ENCODE measurements at regions not wholly inside any gene's neighbourhood (a gene's known extent, or its start where the extent isn't known, plus 50 kb on each side); places are given as distances from the start of the nearest gene placed in this dataset.

GRCh38 chr18:43581936-43582519 lies 304.7 kb upstream of the SYT4 start:
- Histone ChIP-seq H3K9me3 (no peaks in the 10 kb centered on the region), H3K27ac (no peak overlapping the region), H3K27me3 (no peaks in the 10 kb centered on the region), H3K4me3 (no peak overlapping the region), H3K36me3 (no peaks in the 10 kb centered on the region), H3K4me1 (no peaks in the 10 kb centered on the region)
- WGBS, 5 donors = 29 to 50% (median 38%) methylated on average over 2 of the region's 2 CpGs
- TF ChIP-seq POLR2AphosphoS5 (IDR thresholded peaks at IDR 0.05) = no peak
- no peak for TF ChIP-seq POLR2A (IDR thresholded peaks at IDR 0.05)
- no peak for TF ChIP-seq CTCF (IDR thresholded peaks at IDR 0.05)
- no peak for TF ChIP-seq EP300 (IDR thresholded peaks at IDR 0.05)
- peak; percentile 28 to 57 for DNase-seq
- intact Hi-C loops (cut with DNase I; ENCODE audit: low total_unique reads) = no loop called here

- Histone ChIP-seq H3K27me3 (no peaks in the 10 kb centered on the region), H3K4me1 (peaks cover 0 to 4% (median 0%) of the 10 kb centered on the region in 4 donors), H3K36me3 (no peaks in the 10 kb centered on the region), H3K9me3 (no peaks in the 10 kb centered on the region), H3K4me3 (no peak overlapping the region), H3K27ac (no peak overlapping the region)
- TF ChIP-seq CTCF (IDR thresholded peaks at IDR 0.05) = peak in 5 of 7 experiments; percentile 61 to 85 (median 76)
- no peak for TF ChIP-seq POLR2A (IDR thresholded peaks at IDR 0.05)
- DNase-seq = peak in 1 of 2 donors; percentile 67
- WGBS, 5 donors = 0% methylated on average over 1 of the region's 1 CpG
- intact Hi-C loops (cut with DNase I; ENCODE audit: low total_unique reads) = no loop called here
Measured at GRCh38 chr18:43587538-43588153, 310.4 kb upstream of the SYT4 start.

- H3K27me3 ChIP-seq = no peaks in the 10 kb centered on the region
- H3K4me1 ChIP-seq = peaks cover 0 to 4% (median 0%) of the 10 kb centered on the region in 4 donors
- intact Hi-C loops (cut with DNase I; ENCODE audit: low total_unique reads) = no loop called here
- TF ChIP-seq CTCF (IDR thresholded peaks at IDR 0.05) (no peak), EP300 (IDR thresholded peaks at IDR 0.05) (no peak), POLR2A (IDR thresholded peaks at IDR 0.05) (no peak), POLR2AphosphoS5 (IDR thresholded peaks at IDR 0.05) (no peak)
- no peak overlapping the region for H3K27ac ChIP-seq
- 83 to 100% (median 95%) methylated on average over 1 to 3 of the region's 3 CpGs for whole genome bisulfite sequencing, 5 donors
- H3K9me3 ChIP-seq = no peaks in the 10 kb centered on the region
- H3K36me3 ChIP-seq = no peaks in the 10 kb centered on the region
- no peak for DNase-seq
- no peak overlapping the region for H3K4me3 ChIP-seq
Measured at GRCh38 chr18:43588838-43589237, 311.5 kb upstream of the SYT4 start.

GRCh38 chr18:43589611-43590151 lies 312.4 kb upstream of the SYT4 start:
- no peaks in the 10 kb centered on the region for H3K36me3 ChIP-seq
- H3K4me3 ChIP-seq = no peak overlapping the region
- H3K9me3 ChIP-seq = no peaks in the 10 kb centered on the region
- intact Hi-C loops (cut with DNase I; ENCODE audit: low total_unique reads) = no loop called here
- H3K27me3 ChIP-seq = no peaks in the 10 kb centered on the region
- peaks cover 0 to 4% (median 0%) of the 10 kb centered on the region in 4 donors for H3K4me1 ChIP-seq
- H3K27ac ChIP-seq = no peak overlapping the region
- no peak for DNase-seq
- WGBS, 5 donors = 79 to 85% (median 80%) methylated on average over 1 to 11 of the region's 11 CpGs
- TF ChIP-seq EP300 (IDR thresholded peaks at IDR 0.05) (no peak), CTCF (IDR thresholded peaks at IDR 0.05) (no peak), POLR2AphosphoS5 (IDR thresholded peaks at IDR 0.05) (no peak), POLR2A (IDR thresholded peaks at IDR 0.05) (no peak)
